ENCODE measurements at regions not wholly inside any gene's neighbourhood (a gene's known extent, or its start where the extent isn't known, plus 50 kb on each side); places are given as distances from the start of the nearest gene placed in this dataset.

- TF ChIP-seq POLR2A (IDR thresholded peaks at IDR 0.05): no peak
- no peak for TF ChIP-seq EP300 (IDR thresholded peaks at IDR 0.05)
- TF ChIP-seq, protein P1, sequence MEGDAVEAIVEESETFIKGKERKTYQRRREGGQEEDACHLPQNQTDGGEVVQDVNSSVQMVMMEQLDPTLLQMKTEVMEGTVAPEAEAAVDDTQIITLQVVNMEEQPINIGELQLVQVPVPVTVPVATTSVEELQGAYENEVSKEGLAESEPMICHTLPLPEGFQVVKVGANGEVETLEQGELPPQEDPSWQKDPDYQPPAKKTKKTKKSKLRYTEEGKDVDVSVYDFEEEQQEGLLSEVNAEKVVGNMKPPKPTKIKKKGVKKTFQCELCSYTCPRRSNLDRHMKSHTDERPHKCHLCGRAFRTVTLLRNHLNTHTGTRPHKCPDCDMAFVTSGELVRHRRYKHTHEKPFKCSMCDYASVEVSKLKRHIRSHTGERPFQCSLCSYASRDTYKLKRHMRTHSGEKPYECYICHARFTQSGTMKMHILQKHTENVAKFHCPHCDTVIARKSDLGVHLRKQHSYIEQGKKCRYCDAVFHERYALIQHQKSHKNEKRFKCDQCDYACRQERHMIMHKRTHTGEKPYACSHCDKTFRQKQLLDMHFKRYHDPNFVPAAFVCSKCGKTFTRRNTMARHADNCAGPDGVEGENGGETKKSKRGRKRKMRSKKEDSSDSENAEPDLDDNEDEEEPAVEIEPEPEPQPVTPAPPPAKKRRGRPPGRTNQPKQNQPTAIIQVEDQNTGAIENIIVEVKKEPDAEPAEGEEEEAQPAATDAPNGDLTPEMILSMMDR (IDR thresholded peaks at IDR 0.05): no peak
These were observed 271.9 kb downstream of the MTERF1 start for GRCh38 chr7:91608606-91609005.

Data from stomach (tissue), 4 donors.